Smooth muscle cell (in vitro differentiated cells): ENCODE measurements at regions not wholly inside any gene's neighbourhood (a gene's known extent, or its start where the extent isn't known, plus 50 kb on each side); places are given as distances from the start of the nearest gene placed in this dataset.

Source experiments
- DNase-seq: peaks from one replicate; lab custom pipeline; 2025; ENCODE audit not compliant: unreplicated experiment; lab: John Stamatoyannopoulos, UW
- H2AFZ ChIP-seq: fragments of 200-600 bp; sonication (generic); 2 replicates; pipeline ENCODE4 v1.6.0; 2016; ENCODE audit warnings: antibody characterized with exemption, low read depth, mild to moderate bottlenecking
- H3F3A ChIP-seq: fragments of 200-600 bp; sonication (generic); 2 replicates; pipeline ENCODE4 v1.6.0; 2017; ENCODE audit warnings: antibody characterized with exemption, low read depth
- H3K27ac ChIP-seq: fragments of 200-600 bp; sonication (generic); 2 replicates; pipeline ENCODE4 v1.5.1; 2016; ENCODE audit warnings: low read depth, mild to moderate bottlenecking
- H3K27me3 ChIP-seq: fragments of 200-600 bp; sonication (generic); 2 replicates; pipeline ENCODE4 v1.6.1; 2016; ENCODE audit warnings: low read depth, mild to moderate bottlenecking
- H3K36me3 ChIP-seq: fragments of 200-600 bp; sonication (generic); 2 replicates; pipeline ENCODE4 v1.5.1; 2016; ENCODE audit warnings: low read depth
- H3K4me1 ChIP-seq: fragments of 200-600 bp; sonication (generic); 2 replicates; pipeline ENCODE4 v1.5.1; 2016; ENCODE audit warnings: low read depth
- H3K4me2 ChIP-seq: fragments of 200-600 bp; sonication (generic); 2 replicates; pipeline ENCODE4 v1.6.0; 2016; ENCODE audit warnings: mild to moderate bottlenecking
- H3K4me3 ChIP-seq: fragments of 200-600 bp; sonication (generic); 2 replicates; pipeline ENCODE4 v1.5.1; 2016; ENCODE audit warnings: mild to moderate bottlenecking
- H3K79me2 ChIP-seq: fragments of 200-600 bp; sonication (generic); 2 replicates; pipeline ENCODE4 v1.6.0; 2016; ENCODE audit warnings: low read depth, mild to moderate bottlenecking
- H3K9ac ChIP-seq: fragments of 200-600 bp; sonication (generic); 2 replicates; pipeline ENCODE4 v1.6.0; 2016; ENCODE audit warnings: low read depth
- H3K9me3 ChIP-seq: fragments of 200-600 bp; sonication (generic); replicated peaks from 2 replicates; pipeline ENCODE4 v1.5.1; 2016; ENCODE audit warnings: low read depth
- H4K20me1 ChIP-seq: fragments of 200-600 bp; sonication (generic); 2 replicates; pipeline ENCODE4 v1.6.0; 2016; ENCODE audit warnings: low read depth
- WGBS: methylation state at CpG from one replicate; pipeline ENCODE4 v1.1.7; 2016; ENCODE audit warnings: low lambda C conversion rate; 5-methylcytosine and 5-hydroxymethylcytosine counted together
- TF ChIP-seq, protein P1 (sequence below): fragments of 200-600 bp; sonication (generic); IDR thresholded peaks from 2 replicates; pipeline ENCODE4 v1.5.1; 2017; ENCODE audit warnings: borderline replicate concordance, mild to moderate bottlenecking, antibody characterized with exemption; ENCODE audit not compliant: insufficient read depth, poor library complexity, severe bottlenecking

DNA sequence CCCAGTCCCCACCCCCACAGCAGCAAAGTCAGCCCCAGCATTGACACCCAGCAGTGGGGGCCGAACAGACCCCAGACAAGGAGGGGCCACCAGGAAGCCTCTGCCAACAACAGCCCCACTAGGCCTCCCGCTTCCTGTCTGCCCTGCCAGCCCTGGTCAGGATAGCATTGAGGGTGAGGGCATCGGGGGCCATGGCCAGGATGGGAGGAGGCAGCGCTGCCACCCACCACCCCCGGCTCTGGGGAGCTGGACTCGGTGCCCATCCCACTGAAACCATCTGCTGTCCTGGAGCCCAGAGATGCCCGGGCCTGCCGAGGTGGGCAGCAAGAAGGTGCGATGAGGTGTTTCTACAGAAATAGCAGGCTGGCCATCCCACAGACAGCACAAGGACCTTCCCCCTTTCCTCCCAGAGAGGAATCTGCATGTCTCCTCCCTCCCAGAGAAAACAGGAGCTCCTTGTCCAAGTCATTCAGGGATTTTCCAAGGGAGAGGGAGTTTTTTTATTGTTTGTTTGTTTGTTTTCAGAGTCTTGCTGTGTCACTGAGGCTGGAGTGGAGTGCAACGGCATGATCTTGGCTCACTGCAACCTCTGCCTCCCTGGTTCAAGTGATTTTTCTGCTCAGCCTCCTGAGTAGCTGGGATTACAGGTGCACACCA lies 62.1 kb upstream of the BHLHE23 start:
- Histone ChIP-seq H2AFZ (no peak overlapping the region), H3K27me3 (peaks cover 36% of the 10 kb centered on the region), H4K20me1 (no peaks in the 10 kb centered on the region), H3K4me3 (no peak overlapping the region), H3K36me3 (no peaks in the 10 kb centered on the region), H3F3A (no peaks in the 10 kb centered on the region), H3K4me2 (no peak overlapping the region), H3K27ac (no peak overlapping the region), H3K79me2 (no peaks in the 10 kb centered on the region), H3K9ac (no peak overlapping the region), H3K4me1 (no peaks in the 10 kb centered on the region), H3K9me3 (no peaks in the 10 kb centered on the region)
- TF ChIP-seq, protein P1, sequence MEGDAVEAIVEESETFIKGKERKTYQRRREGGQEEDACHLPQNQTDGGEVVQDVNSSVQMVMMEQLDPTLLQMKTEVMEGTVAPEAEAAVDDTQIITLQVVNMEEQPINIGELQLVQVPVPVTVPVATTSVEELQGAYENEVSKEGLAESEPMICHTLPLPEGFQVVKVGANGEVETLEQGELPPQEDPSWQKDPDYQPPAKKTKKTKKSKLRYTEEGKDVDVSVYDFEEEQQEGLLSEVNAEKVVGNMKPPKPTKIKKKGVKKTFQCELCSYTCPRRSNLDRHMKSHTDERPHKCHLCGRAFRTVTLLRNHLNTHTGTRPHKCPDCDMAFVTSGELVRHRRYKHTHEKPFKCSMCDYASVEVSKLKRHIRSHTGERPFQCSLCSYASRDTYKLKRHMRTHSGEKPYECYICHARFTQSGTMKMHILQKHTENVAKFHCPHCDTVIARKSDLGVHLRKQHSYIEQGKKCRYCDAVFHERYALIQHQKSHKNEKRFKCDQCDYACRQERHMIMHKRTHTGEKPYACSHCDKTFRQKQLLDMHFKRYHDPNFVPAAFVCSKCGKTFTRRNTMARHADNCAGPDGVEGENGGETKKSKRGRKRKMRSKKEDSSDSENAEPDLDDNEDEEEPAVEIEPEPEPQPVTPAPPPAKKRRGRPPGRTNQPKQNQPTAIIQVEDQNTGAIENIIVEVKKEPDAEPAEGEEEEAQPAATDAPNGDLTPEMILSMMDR, result no peak
- no peak for DNase-seq
- 86% methylated on average over 10 of the region's 10 CpGs for WGBS

DNA sequence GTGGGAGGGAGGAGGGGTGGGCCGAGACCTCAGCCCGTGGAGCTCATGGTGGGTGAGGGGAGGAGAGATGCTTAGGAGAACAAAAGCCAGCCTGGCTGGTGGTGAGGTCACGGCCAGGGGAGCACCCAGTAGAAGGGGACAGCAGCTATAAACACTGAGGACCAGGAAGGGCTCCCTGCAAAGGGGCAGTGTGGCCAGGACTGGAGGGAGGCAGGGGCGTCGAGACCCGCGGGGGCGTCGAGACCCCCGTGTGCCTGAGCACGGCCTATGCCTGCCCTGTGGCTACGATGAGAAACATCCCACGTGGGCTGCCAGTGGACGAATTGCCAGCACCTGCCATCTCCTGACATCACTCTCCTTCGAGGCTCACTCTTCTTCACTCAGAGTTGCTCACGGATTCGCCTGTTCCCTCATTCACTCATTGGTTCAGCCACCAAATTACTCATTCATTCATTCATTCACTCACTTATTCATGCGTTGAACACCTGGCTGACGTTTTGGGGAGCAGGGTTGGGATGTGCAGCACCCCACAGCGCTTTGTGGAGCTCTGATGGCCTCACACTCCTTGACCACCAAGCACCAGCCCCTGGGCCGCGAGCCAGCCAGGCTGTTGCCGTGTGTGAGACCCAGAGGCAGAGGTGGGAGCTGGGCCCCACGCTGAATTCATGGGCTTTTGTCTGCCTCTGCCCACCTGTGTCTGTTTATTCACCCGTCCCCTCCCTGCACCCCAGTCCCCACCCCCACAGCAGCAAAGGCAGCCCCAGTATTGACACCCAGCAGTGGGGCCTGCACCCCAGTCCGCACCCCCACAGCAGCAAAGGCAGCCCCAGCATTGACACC lies 61.2 kb upstream of the BHLHE23 start:
- H3K27ac ChIP-seq, result no peak overlapping the region
- TF ChIP-seq, protein P1, result no peak
- no peak overlapping the region for H2AFZ ChIP-seq

DNA sequence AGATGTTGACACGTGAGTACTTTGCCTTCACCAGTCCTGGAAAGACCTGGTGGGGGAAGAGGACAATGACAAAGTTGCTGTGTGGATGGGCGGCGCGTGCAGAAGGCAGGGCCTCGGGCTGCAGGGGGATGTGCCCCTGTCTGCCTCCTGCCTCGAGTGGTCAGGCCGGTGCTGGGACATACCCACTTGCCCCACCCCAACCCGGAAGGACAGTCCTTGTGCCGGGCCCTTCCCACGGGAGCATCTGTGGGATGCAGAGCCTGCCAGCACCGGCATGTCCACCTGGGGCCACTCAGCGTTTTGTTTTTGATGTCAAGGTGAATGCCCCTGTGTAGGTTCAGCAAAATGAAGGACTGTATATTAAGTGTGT lies 60.5 kb upstream of the BHLHE23 start:
- peaks cover 20% of the 10 kb centered on the region for H3K27me3 ChIP-seq
- no peaks in the 10 kb centered on the region for H3K79me2 ChIP-seq
- no peaks in the 10 kb centered on the region for H3K4me1 ChIP-seq
- H3K27ac ChIP-seq, result no peak overlapping the region
- no peak overlapping the region for H3K9ac ChIP-seq
- H4K20me1 ChIP-seq, result no peaks in the 10 kb centered on the region
- DNase-seq, result no peak
- H3K4me2 ChIP-seq, result no peak overlapping the region
- no peaks in the 10 kb centered on the region for H3K9me3 ChIP-seq
- no peaks in the 10 kb centered on the region for H3K36me3 ChIP-seq
- H3F3A ChIP-seq, result no peaks in the 10 kb centered on the region
- H2AFZ ChIP-seq, result no peak overlapping the region
- 81% methylated on average over 12 of the region's 12 CpGs for WGBS
- H3K4me3 ChIP-seq, result no peak overlapping the region
- TF ChIP-seq, protein P1, result no peak

More for the DNA sequence above, 61.2 kb upstream of the BHLHE23 start:
- peaks cover 27% of the 10 kb centered on the region for H3K27me3 ChIP-seq
- H3K79me2 ChIP-seq, result no peaks in the 10 kb centered on the region
- no peak overlapping the region for H3K4me2 ChIP-seq
- H3K4me3 ChIP-seq, result no peak overlapping the region
- H3K9me3 ChIP-seq, result no peaks in the 10 kb centered on the region
- no peaks in the 10 kb centered on the region for H3F3A ChIP-seq
- H4K20me1 ChIP-seq, result no peaks in the 10 kb centered on the region
- 85% methylated on average over 25 of the region's 26 CpGs for WGBS
- no peaks in the 10 kb centered on the region for H3K36me3 ChIP-seq
- H3K4me1 ChIP-seq, result no peaks in the 10 kb centered on the region
- H3K9ac ChIP-seq, result no peak overlapping the region
- no peak for DNase-seq
